NCI-H1417 treated with DMSO at 0.1 percent for 48 hours (cell line): ENCODE measurements at regions not wholly inside any gene's neighbourhood (a gene's known extent, or its start where the extent isn't known, plus 50 kb on each side); places are given as distances from the start of the nearest gene placed in this dataset.

Source experiments
- DNase-seq: peaks from one replicate; lab custom pipeline; 2025; lab: John Stamatoyannopoulos, UW

GRCh38 chr10:89829262-89829886, 128.0 kb downstream of the KIF20B start:
- no peak for DNase-seq

- no peak for DNase-seq
Observed at GRCh38 chr10:89829887-89830269, 128.5 kb downstream of the KIF20B start.

- no peak for DNase-seq
Observed at GRCh38 chr10:89830624-89831023, 129.2 kb downstream of the KIF20B start.

GRCh38 chr10:89836840-89837164, 135.4 kb downstream of the KIF20B start:
- no peak for DNase-seq

GRCh38 chr10:89837165-89838043, 136.0 kb downstream of the KIF20B start:
- no peak for DNase-seq

GRCh38 chr10:89838044-89838615, 136.7 kb downstream of the KIF20B start:
- DNase-seq: no peak

GRCh38 chr10:89845541-89846280, 144.3 kb downstream of the KIF20B start:
- no peak for DNase-seq

- DNase-seq: no peak
Observed at GRCh38 chr10:89846281-89846630, 144.9 kb downstream of the KIF20B start.

GRCh38 chr10:89846786-89847185, 145.4 kb downstream of the KIF20B start:
- DNase-seq: no peak

GRCh38 chr10:89852872-89853271, 151.5 kb downstream of the KIF20B start:
- no peak for DNase-seq

GRCh38 chr10:89853781-89854191, 152.4 kb downstream of the KIF20B start:
- DNase-seq: no peak

- no peak for DNase-seq
Observed at GRCh38 chr10:89857431-89858042, 156.1 kb downstream of the KIF20B start.

- no peak for DNase-seq
Observed at GRCh38 chr10:89861199-89861573, 159.8 kb downstream of the KIF20B start.

GRCh38 chr10:89861584-89862301, 160.4 kb downstream of the KIF20B start:
- no peak for DNase-seq

- no peak for DNase-seq
Observed at GRCh38 chr10:89867964-89868363, 166.6 kb downstream of the KIF20B start.

GRCh38 chr10:89869180-89869579, 167.8 kb downstream of the KIF20B start:
- no peak for DNase-seq

GRCh38 chr10:89869592-89870156, 168.3 kb downstream of the KIF20B start:
- no peak for DNase-seq

- DNase-seq: no peak
Observed at GRCh38 chr10:89870936-89871335, 169.5 kb downstream of the KIF20B start.

- DNase-seq: no peak
Observed at GRCh38 chr10:89873055-89873454, 171.7 kb downstream of the KIF20B start.

GRCh38 chr10:89875557-89875956, 174.2 kb downstream of the KIF20B start:
- DNase-seq: no peak

GRCh38 chr10:89879121-89879520, 177.7 kb downstream of the KIF20B start:
- DNase-seq: no peak
